Kidney (tissue), 13 donors: ENCODE measurements at regions not wholly inside any gene's neighbourhood (a gene's known extent, or its start where the extent isn't known, plus 50 kb on each side); places are given as distances from the start of the nearest gene placed in this dataset.

Source experiments
- DNase-seq, 5 donors: peaks; one replicate each; pipeline ENCODE4 v3.0.0-alpha.2; 2013 to 2020
- FAIRE-seq: peaks from 2 replicates; lab custom pipeline; 2012; peaks lifted over from hg19 to GRCh38; lab: Jason Lieb, UNC
- H3K27ac ChIP-seq, 2 donors: one replicate each; pipeline ENCODE4 v1.7.0; 2013; ENCODE audit warnings: low read depth in 2 of 2, low read length in 2 of 2, inconsistent platforms in 1 of 2
- H3K27me3 ChIP-seq: one replicate; pipeline ENCODE4 v1.7.1; 2013; ENCODE audit warnings: low read length, inconsistent platforms; ENCODE audit not compliant: control insufficient read depth, insufficient read depth
- H3K36me3 ChIP-seq, 3 donors: one replicate each; pipeline versions ENCODE4 v1.7.0 to v1.7.1; 2013; ENCODE audit warnings: low read length in 3 of 3, control low read depth in 1 of 3, inconsistent platforms in 1 of 3; ENCODE audit not compliant: insufficient read depth in 3 of 3, control insufficient read depth in 2 of 3
- H3K4me1 ChIP-seq, 3 donors: one replicate each; pipeline versions ENCODE4 v1.7.0 to v1.7.1; 2013; ENCODE audit warnings: low read length in 3 of 3, inconsistent platforms in 1 of 3, low read depth in 1 of 3; ENCODE audit not compliant: control insufficient read depth in 2 of 3, insufficient read depth in 2 of 3
- H3K4me3 ChIP-seq, 3 donors: one replicate each; pipeline versions ENCODE4 v1.7.0 to v1.8.1; 2013; ENCODE audit warnings: low read length in 3 of 3, control low read depth in 1 of 3, inconsistent platforms in 1 of 3
- H3K9ac ChIP-seq, 3 donors: one replicate each; pipeline versions ENCODE4 v1.7.0 to v1.7.1; 2013; ENCODE audit warnings: low read length in 3 of 3, control low read depth in 1 of 3, inconsistent platforms in 1 of 3
- H3K9me3 ChIP-seq, 3 donors: one replicate each; pipeline versions ENCODE4 v1.7.0 to v1.7.1; 2013; ENCODE audit warnings: low read length in 3 of 3, control low read depth in 1 of 3, inconsistent platforms in 1 of 3; ENCODE audit not compliant: control insufficient read depth in 2 of 3, insufficient read depth in 1 of 3
- intact Hi-C: fragments of 100-400 bp; cut with DNase I; formaldehyde crosslinking; loops from one replicate; pipeline ENCODE4 v1.11.1; 2022
- TF ChIP-seq, protein P1 (sequence below): IDR thresholded peaks from 3 replicates; pipeline ENCODE4 v1.5.1; 2012; ENCODE audit warnings: mild to moderate bottlenecking, moderate library complexity, borderline replicate concordance; ENCODE audit not compliant: insufficient read depth; ENCODE audit errors: extremely low read depth
- donor health status: control.
- donor health status: control.
- donor health status: control.
- donor health status: control.
- donor health status: control.
- donor health status: DM: yes; HTN: yes; CAD: no.
- donor health status: Normal renal cell carcinoma (clear cell type).

DNA sequence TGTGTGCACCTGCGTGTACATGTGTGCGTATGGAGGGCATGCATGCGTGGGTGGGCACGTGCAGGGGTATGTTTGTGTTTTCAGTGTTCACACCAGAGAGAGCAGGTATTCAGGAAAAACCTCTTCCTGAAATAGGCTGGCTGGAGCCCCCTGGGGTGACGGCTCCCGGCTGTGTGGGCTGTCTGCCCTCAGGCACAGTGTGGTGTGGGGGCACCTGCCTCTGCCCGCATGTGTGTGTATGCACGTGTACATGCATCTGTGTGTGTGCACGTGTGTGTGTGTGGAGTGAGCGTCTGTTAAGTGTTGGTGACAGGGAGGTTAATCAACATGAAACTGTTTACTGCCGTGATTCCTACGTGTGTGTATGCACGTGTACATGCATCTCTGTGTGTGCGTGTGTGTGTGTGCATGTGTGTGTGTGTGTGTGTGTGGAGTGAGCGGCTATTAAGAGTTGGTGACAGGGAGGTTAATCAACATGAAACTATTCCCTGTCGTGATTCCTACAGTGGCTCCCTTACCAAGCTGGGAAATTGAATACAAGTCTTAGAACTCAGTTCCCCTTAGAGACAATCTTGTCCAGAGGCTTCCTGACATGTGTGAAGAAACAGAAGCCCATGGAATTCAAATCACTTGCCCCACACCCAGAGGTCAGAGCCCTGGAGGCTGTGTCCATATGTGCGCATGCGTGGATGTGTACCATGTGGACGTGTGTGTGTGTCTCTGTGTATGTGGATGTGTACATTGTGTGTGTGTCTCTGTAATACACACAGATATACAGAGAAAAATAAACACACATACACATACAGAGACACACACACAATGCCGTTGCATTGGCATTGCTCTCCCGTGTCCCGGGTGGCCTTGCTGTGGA lies 372.4 kb upstream of the IRX4 start:
- H3K9me3 ChIP-seq = peaks cover 0 to 1% (median 0%) of the 10 kb centered on the region in 3 donors
- TF ChIP-seq, protein P1, sequence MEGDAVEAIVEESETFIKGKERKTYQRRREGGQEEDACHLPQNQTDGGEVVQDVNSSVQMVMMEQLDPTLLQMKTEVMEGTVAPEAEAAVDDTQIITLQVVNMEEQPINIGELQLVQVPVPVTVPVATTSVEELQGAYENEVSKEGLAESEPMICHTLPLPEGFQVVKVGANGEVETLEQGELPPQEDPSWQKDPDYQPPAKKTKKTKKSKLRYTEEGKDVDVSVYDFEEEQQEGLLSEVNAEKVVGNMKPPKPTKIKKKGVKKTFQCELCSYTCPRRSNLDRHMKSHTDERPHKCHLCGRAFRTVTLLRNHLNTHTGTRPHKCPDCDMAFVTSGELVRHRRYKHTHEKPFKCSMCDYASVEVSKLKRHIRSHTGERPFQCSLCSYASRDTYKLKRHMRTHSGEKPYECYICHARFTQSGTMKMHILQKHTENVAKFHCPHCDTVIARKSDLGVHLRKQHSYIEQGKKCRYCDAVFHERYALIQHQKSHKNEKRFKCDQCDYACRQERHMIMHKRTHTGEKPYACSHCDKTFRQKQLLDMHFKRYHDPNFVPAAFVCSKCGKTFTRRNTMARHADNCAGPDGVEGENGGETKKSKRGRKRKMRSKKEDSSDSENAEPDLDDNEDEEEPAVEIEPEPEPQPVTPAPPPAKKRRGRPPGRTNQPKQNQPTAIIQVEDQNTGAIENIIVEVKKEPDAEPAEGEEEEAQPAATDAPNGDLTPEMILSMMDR = no peak
- intact Hi-C loops = no loop called here
- peaks cover 21% of the 10 kb centered on the region for H3K27me3 ChIP-seq
- no peak overlapping the region for H3K9ac ChIP-seq
- no peak for FAIRE-seq
- no peaks in the 10 kb centered on the region for H3K36me3 ChIP-seq
- no peak overlapping the region for H3K27ac ChIP-seq
- no peak overlapping the region for H3K4me3 ChIP-seq
- no peak for DNase-seq
- H3K4me1 ChIP-seq = no peaks in the 10 kb centered on the region

GRCh38 chr5:2254406-2254805 lies 371.7 kb upstream of the IRX4 start:
- Histone ChIP-seq H3K9ac (no peak overlapping the region), H3K9me3 (peaks cover 0 to 1% (median 0%) of the 10 kb centered on the region in 3 donors), H3K36me3 (no peaks in the 10 kb centered on the region), H3K4me3 (no peak overlapping the region), H3K27ac (no peak overlapping the region), H3K27me3 (peaks cover 21% of the 10 kb centered on the region), H3K4me1 (no peaks in the 10 kb centered on the region)
- FAIRE-seq (no peak), DNase-seq (no peak)
- TF ChIP-seq, protein P1 = no peak
- intact Hi-C loops = no loop called here

DNA sequence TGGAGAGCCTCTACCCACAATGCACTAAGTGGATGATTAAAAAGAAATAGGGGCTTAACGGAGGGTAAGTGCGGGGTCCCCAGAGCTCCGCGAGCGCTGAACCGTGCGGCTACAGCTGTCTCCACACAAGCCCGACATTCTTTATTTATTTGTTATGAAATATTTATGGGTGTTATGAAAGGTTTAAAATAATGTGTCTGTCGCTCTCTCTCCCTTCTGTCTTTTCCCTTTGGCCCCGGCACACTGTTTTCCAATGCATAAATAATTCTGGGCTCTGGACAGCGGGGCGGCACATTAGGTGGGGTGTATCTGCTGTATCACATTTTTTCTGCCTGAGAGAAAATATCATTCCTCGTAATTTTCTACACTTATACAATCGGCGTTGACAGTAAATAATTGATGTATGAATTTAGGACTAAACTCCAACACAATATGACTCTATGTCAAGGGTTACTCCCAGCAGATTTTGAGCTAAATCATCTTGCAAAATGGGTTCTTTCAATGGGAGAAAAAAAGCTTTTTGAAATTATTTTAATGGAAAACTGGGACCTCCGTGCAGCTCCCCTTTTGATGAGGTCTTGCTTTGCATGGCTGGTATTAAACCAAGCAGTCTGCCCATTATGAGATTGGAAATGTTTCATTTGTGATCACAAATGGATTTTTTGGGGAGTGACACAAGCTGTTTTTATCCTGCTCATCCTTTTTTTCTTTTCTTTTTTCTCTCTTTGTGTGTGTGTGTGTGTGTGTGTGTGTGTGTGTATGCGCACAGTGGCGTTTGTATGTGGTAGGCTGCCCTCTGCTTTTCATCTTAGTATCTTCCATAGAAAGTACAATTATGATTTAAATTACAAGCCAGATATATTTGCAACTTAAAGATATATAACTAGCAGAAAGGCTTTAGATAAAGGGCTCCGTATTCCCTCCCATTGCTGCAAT lies 370.6 kb upstream of the IRX4 start:
- DNase-seq = peak in 3 of 5 donors; percentile 43 to 77 (median 43)
- Histone ChIP-seq H3K9ac (no peak overlapping the region), H3K36me3 (no peaks in the 10 kb centered on the region), H3K4me3 (no peak overlapping the region), H3K27me3 (peaks cover 19% of the 10 kb centered on the region), H3K27ac (no peak overlapping the region), H3K9me3 (peaks cover 0 to 1% (median 0%) of the 10 kb centered on the region in 3 donors), H3K4me1 (no peaks in the 10 kb centered on the region)
- intact Hi-C loops = no loop called here
- TF ChIP-seq, protein P1 = no peak
- FAIRE-seq = no peak
